HG03280 (cell line): ENCODE measurements at regions not wholly inside any gene's neighbourhood (a gene's known extent, or its start where the extent isn't known, plus 50 kb on each side); places are given as distances from the start of the nearest gene placed in this dataset.
"Not testable (repeated sequence)": the region's sequence is repeated elsewhere in the genome, so short reads cannot be mapped to it uniquely, and the experiment has no call there.

Experiments used
- ATAC-seq: cut with Tn5 transposase; IDR thresholded peaks from one replicate; pipeline ENCODE4 v1.9.1; 2021; ENCODE audit warnings: mild to moderate bottlenecking, moderate library complexity; ENCODE audit not compliant: unreplicated experiment

- no peak for ATAC-seq
Measured at GRCh38 chr3:152147748-152148147, 121.0 kb upstream of the MBNL1 start.

DNA sequence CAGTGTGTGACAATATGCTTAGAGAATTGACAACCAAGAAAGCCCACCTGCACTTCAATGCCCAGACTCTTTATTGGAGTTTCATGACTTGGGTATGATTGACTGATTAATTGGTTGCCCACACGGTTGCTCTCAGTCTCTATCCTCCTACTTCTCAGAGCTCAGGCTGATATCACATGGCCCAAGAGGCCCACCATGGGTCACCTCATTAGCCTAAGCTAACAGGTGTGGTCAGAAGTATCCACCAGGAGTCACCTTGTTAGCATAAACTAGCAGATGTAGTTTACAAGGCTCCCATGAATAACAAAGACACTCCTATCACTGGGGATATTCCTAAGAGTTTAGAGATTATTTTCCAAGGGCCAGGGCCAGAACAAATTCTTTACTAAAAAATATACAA lies 120.2 kb upstream of the MBNL1 start:
- ATAC-seq, result no peak

DNA sequence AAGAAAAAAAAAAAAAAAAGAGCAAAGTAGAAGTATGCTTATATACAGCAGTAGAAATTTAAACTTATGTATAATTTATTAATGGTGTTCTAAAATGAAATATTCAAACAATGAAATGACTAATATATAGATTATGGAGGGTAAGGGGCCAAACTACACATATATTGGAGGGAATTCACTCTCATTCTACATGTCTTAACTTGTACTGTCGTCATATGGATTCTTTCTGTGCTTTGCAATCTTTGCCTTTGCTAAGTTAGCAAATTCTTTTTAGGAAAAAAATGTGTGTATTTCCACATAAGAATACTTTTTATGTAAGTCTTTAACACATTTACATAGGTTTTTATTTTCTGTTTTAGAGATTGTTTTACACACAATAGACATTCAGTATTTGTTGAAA lies 118.9 kb upstream of the MBNL1 start:
- no peak for ATAC-seq

- ATAC-seq, result no peak
Measured at GRCh38 chr3:152151216-152151876, 117.4 kb upstream of the MBNL1 start.

- ATAC-seq, result not testable (repeated sequence)
Measured at GRCh38 chr3:152151877-152152765, 116.6 kb upstream of the MBNL1 start.

DNA sequence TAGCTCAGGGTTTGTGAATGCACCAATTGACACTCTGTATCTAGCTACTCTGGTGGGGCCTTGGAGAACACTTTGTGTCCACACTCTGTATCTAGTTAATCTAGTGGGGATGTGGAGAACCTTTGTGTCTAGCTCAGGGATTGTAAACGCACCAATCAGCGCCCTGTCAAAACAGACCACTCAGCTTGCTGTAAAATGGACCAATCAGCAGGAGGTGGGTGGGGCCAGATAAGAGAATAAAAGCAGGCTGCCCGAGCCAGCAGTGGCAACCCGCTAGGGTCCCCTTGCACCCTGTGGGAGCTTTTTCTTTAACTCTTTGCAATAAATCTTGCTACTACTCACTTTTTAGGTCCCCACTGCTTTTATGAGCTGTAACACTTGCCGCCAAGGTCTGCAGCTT lies 115.6 kb upstream of the MBNL1 start:
- ATAC-seq, result not testable (repeated sequence)

GRCh38 chr3:152155246-152156020 lies 113.3 kb upstream of the MBNL1 start:
- no peak for ATAC-seq

- ATAC-seq, result peak; percentile 61
Measured at GRCh38 chr3:152156880-152157279, 111.8 kb upstream of the MBNL1 start.

DNA sequence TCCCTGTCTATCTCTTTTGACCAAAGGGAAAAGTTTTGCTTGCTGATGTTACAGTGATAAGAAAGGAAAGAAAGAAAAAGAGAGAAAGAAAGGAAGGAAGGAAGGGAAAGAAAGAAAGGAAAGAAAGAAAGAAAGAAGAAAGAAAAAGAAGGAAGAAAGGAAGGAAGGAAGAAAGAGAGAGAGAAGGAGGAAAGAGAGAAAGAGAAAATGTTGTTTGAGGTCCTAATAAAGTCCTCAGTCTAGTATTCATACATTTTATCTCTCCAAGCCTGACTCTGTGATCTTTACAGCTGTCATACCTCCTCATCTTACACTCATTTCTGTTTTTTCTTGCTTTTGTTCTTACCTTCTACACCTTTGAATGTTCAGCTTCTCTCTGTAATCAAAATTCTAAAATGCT lies 111.4 kb upstream of the MBNL1 start:
- ATAC-seq, result no peak

- no peak for ATAC-seq
Measured at GRCh38 chr3:152159328-152159727, 109.4 kb upstream of the MBNL1 start.

- ATAC-seq, result no peak
Measured at GRCh38 chr3:152160350-152161011, 108.2 kb upstream of the MBNL1 start.

DNA sequence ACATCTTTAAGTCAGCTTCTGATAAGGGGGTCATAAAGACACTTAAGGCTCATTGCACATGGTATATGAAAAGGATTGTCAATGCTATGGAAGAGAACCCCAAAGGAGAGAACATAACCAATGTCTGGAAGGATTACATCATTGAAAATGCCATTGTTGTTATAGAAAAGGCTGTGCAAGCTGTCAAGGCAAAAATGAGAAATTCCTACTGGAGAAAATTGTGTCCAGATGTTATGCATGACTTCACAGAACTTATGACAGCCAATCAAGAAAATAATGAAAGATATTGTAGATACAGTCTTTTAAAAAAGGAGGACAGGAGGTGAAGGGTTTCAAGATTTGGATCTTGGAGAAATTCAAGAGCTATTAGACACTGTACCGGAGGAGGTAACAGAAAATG lies 96.3 kb upstream of the MBNL1 start:
- ATAC-seq, result no peak

DNA sequence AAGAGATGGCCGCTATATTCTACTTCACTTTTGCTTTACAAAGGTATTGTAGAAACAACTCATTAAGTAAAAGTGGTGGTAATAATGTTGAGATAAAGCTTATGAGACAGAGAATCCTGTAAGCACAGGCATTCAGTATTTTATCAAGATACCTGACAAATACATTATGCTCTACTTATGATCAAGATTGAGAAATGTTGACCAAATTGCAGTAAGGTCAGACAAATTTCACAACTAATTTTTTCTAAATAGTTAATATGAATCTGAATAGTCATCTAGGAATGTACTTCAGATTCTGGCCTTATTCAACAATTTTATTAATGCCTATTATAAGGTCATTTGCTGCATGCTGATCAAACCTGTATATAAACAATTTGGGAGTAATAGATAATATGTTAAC lies 95.1 kb upstream of the MBNL1 start:
- no peak for ATAC-seq

DNA sequence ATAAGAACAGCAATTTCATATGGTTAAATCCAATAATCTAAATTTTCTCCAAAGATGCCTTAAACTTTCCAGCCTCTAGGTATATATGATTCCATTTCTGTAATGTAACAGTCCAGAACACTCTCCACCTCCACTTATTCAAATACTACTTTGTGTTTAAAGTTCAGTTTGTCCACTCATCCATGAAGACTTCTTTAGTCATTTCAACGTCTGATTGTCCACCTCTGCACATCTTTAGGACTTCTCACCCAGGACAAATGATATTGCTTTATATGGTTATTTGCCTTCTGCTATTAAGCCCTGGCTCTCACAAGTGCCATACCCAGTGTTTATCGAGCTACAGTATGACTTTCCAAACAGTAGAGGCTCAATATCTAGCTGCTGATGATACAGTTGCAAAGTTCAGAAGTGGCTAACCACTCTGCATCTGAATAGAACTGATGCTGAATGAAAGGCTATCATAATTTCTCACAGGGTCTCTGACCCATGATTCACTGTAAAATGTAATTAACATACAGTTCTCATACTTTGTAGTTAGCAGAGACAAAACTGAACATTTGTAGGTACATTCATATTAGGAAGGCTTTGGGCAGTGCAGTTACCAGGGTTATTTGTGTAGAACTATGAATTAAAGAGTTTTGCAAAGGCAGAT lies 93.7 kb upstream of the MBNL1 start:
- no peak for ATAC-seq

DNA sequence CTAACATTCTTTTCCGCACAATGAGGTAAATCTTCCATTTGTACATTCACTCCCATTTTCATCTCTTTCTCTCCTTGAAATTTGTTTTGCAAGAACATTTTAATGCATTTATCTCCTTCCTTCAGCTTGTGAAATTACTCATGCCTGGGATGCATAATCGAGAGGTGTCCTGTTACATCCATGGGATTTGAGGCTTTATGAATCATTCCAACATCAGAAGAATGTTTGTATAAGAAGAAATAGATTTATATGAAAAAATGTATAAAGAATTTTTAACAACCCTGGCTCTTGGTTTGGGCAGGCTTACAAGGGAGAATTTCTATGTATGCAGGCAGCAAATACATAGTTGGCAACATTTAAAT lies 93.2 kb upstream of the MBNL1 start:
- no peak for ATAC-seq

GRCh38 chr3:152176241-152176640 lies 92.5 kb upstream of the MBNL1 start:
- ATAC-seq, result no peak

DNA sequence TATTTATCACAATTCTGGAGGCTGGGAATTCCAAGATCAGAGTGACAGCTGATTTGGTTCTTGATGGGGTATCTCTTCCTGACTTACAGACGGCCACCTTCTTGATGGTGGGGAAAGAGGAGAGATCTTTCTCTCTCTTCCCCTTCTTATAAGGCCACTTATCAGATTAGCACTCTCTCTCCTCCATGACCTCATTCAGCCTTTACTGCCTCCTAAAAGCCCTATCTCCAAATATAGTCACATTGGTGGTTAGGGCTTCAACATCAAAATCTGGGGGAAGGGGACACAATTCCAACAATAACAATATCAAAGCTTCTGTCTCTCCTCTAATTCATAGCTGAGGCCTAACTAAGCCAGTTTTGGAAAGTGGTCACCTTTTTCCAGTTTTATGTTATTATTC lies 91.7 kb upstream of the MBNL1 start:
- ATAC-seq, result no peak

DNA sequence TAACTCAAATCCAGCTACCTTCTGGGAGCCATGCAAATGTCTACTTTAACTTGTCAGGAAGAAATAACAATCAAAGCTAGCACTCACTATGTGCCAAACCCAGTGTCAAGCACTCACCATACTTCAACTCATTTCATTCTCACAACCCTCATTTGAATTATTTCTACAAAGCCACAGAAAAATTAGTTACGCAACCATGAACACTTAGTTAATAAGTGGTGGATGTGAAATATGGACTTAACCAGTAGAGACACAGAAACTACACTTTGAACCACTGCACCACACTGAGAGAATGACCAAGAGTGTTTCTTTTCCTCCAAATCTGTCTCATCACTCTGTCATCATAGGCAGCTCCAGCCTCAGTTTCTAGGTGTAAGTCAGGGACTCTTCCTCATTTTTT lies 91.0 kb upstream of the MBNL1 start:
- peak; percentile 65 for ATAC-seq

GRCh38 chr3:152183473-152183872 lies 85.3 kb upstream of the MBNL1 start:
- peak; percentile 62 for ATAC-seq

DNA sequence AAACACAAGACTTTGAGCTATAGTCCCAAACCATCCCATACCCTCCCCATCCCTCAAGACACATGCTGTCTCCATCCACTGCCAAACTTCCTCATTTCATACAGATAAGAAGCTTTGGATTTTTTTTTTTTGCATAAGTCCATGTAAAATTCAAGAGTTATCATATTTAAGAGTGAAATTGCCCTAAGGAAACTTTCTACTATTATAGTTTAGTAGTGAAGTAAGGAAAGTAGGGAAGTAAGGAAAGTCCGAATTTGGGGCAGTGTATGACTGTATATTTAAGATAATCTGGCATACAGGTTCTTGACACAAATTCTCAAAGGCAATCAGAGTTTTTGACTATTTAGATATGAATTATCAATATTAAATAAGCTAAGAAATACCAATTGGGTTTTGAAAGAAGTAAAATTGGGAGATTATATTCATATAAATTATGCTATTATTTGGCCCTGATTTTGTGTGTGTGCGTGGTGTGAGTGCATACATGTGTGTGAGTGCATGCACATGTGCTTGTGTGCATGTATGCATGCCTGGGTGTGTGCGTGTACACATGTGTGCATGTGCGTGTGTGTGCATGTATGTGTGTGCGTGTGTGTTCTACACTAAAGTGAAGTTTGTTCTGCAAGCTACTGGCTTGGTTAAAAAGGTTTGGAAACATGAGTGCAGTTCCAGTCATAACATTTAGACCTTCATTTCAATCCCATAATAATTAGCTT lies 83.6 kb upstream of the MBNL1 start:
- ATAC-seq, result no peak
